ENCODE measurements at regions not wholly inside any gene's neighbourhood (a gene's known extent, or its start where the extent isn't known, plus 50 kb on each side); places are given as distances from the start of the nearest gene placed in this dataset.

- no peak for DNase-seq (ENCODE audit: low spot score)
Observed at GRCh38 chr3:30114918-30115317, 491.5 kb upstream of the TGFBR2 start.

- no peak for DNase-seq (ENCODE audit: low spot score)
Observed at GRCh38 chr3:30122359-30122758, 484.0 kb upstream of the TGFBR2 start.

- DNase-seq (ENCODE audit: low spot score) = no peak
Observed at GRCh38 chr3:30123224-30123623, 483.2 kb upstream of the TGFBR2 start.

GRCh38 chr3:30123755-30124154 is 482.6 kb upstream of the TGFBR2 start:
- DNase-seq (ENCODE audit: low spot score) = no peak

- no peak for DNase-seq (ENCODE audit: low spot score)
Observed at GRCh38 chr3:30124435-30125370, 481.7 kb upstream of the TGFBR2 start.

GRCh38 chr3:30129765-30130164 is 476.6 kb upstream of the TGFBR2 start:
- no peak for DNase-seq (ENCODE audit: low spot score)

GRCh38 chr3:30130391-30130790 is 476.0 kb upstream of the TGFBR2 start:
- no peak for DNase-seq (ENCODE audit: low spot score)

- DNase-seq (ENCODE audit: low spot score) = no peak
Observed at GRCh38 chr3:30131191-30131590, 475.2 kb upstream of the TGFBR2 start.

GRCh38 chr3:30135190-30135589 is 471.2 kb upstream of the TGFBR2 start:
- no peak for DNase-seq (ENCODE audit: low spot score)

GRCh38 chr3:30139283-30139682 is 467.1 kb upstream of the TGFBR2 start:
- no peak for DNase-seq (ENCODE audit: low spot score)

- DNase-seq (ENCODE audit: low spot score) = no peak
Observed at GRCh38 chr3:30140356-30141075, 465.9 kb upstream of the TGFBR2 start.

GRCh38 chr3:30141178-30141581 is 465.2 kb upstream of the TGFBR2 start:
- DNase-seq (ENCODE audit: low spot score) = peak; percentile 79

- DNase-seq (ENCODE audit: low spot score) = no peak
Observed at GRCh38 chr3:30141927-30142326, 464.5 kb upstream of the TGFBR2 start.

GRCh38 chr3:30142946-30143345 is 463.5 kb upstream of the TGFBR2 start:
- DNase-seq (ENCODE audit: low spot score) = no peak

GRCh38 chr3:30145281-30145680 is 461.1 kb upstream of the TGFBR2 start:
- no peak for DNase-seq (ENCODE audit: low spot score)

GRCh38 chr3:30146978-30147377 is 459.4 kb upstream of the TGFBR2 start:
- DNase-seq (ENCODE audit: low spot score) = no peak

GRCh38 chr3:30154853-30155252 is 451.5 kb upstream of the TGFBR2 start:
- DNase-seq (ENCODE audit: low spot score) = no peak

GRCh38 chr3:30155755-30156154 is 450.6 kb upstream of the TGFBR2 start:
- DNase-seq (ENCODE audit: low spot score) = no peak

GRCh38 chr3:30156586-30157498 is 449.6 kb upstream of the TGFBR2 start:
- DNase-seq (ENCODE audit: low spot score) = no peak

- DNase-seq (ENCODE audit: low spot score) = no peak
Observed at GRCh38 chr3:30161375-30161774, 445.0 kb upstream of the TGFBR2 start.

GRCh38 chr3:30162579-30162978 is 443.8 kb upstream of the TGFBR2 start:
- DNase-seq (ENCODE audit: low spot score) = no peak

GRCh38 chr3:30166535-30166934 is 439.9 kb upstream of the TGFBR2 start:
- DNase-seq (ENCODE audit: low spot score) = no peak

Data from SK-N-DZ (cell line).